Pons (tissue), 1 donor: ENCODE measurements at regions not wholly inside any gene's neighbourhood (a gene's known extent, or its start where the extent isn't known, plus 50 kb on each side); places are given as distances from the start of the nearest gene placed in this dataset.

Experiments
- DNase-seq: peaks from one replicate; pipeline ENCODE4 v3.0.0-alpha.2; 2016; ENCODE audit warnings: low spot score

- no peak for DNase-seq
Measured at GRCh38 chr2:2528846-2529245, 197.8 kb upstream of the MYT1L start.

GRCh38 chr2:2527148-2527547, 196.1 kb upstream of the MYT1L start:
- DNase-seq: no peak

- DNase-seq: no peak
Measured at GRCh38 chr2:2524348-2524941, 193.4 kb upstream of the MYT1L start.

GRCh38 chr2:2523461-2524347, 192.6 kb upstream of the MYT1L start:
- no peak for DNase-seq

- no peak for DNase-seq
Measured at GRCh38 chr2:2520401-2520811, 189.3 kb upstream of the MYT1L start.

- DNase-seq: no peak
Measured at GRCh38 chr2:2519381-2519780, 188.3 kb upstream of the MYT1L start.

- DNase-seq: no peak
Measured at GRCh38 chr2:2517399-2517798, 186.3 kb upstream of the MYT1L start.

GRCh38 chr2:2516386-2516785, 185.3 kb upstream of the MYT1L start:
- no peak for DNase-seq

GRCh38 chr2:2512931-2513330, 181.9 kb upstream of the MYT1L start:
- no peak for DNase-seq

GRCh38 chr2:2507417-2507997, 176.4 kb upstream of the MYT1L start:
- no peak for DNase-seq

- no peak for DNase-seq
Measured at GRCh38 chr2:2506536-2506935, 175.5 kb upstream of the MYT1L start.

GRCh38 chr2:2505604-2506003, 174.5 kb upstream of the MYT1L start:
- no peak for DNase-seq

GRCh38 chr2:2503864-2504418, 172.9 kb upstream of the MYT1L start:
- no peak for DNase-seq

GRCh38 chr2:2502201-2502549, 171.1 kb upstream of the MYT1L start:
- DNase-seq: no peak

GRCh38 chr2:2501454-2502200, 170.6 kb upstream of the MYT1L start:
- no peak for DNase-seq

GRCh38 chr2:2495606-2496005, 164.5 kb upstream of the MYT1L start:
- DNase-seq: no peak

- DNase-seq: no peak
Measured at GRCh38 chr2:2493496-2493895, 162.4 kb upstream of the MYT1L start.

GRCh38 chr2:2492800-2493199, 161.7 kb upstream of the MYT1L start:
- DNase-seq: no peak

GRCh38 chr2:2491964-2492363, 160.9 kb upstream of the MYT1L start:
- no peak for DNase-seq

- no peak for DNase-seq
Measured at GRCh38 chr2:2484301-2484700, 153.2 kb upstream of the MYT1L start.

GRCh38 chr2:2482851-2483250, 151.8 kb upstream of the MYT1L start:
- no peak for DNase-seq

GRCh38 chr2:2472881-2473280, 141.8 kb upstream of the MYT1L start:
- no peak for DNase-seq
